Fibroblast of skin of right quadriceps (primary cell): ENCODE measurements at regions not wholly inside any gene's neighbourhood (a gene's known extent, or its start where the extent isn't known, plus 50 kb on each side); places are given as distances from the start of the nearest gene placed in this dataset.
"Not testable (repeated sequence)": the region's sequence is repeated elsewhere in the genome, so short reads cannot be mapped to it uniquely, and the experiment has no call there.

Source experiments
- DNase-seq: peaks from one replicate; pipeline ENCODE4 v3.0.0-alpha.2; 2013

DNA sequence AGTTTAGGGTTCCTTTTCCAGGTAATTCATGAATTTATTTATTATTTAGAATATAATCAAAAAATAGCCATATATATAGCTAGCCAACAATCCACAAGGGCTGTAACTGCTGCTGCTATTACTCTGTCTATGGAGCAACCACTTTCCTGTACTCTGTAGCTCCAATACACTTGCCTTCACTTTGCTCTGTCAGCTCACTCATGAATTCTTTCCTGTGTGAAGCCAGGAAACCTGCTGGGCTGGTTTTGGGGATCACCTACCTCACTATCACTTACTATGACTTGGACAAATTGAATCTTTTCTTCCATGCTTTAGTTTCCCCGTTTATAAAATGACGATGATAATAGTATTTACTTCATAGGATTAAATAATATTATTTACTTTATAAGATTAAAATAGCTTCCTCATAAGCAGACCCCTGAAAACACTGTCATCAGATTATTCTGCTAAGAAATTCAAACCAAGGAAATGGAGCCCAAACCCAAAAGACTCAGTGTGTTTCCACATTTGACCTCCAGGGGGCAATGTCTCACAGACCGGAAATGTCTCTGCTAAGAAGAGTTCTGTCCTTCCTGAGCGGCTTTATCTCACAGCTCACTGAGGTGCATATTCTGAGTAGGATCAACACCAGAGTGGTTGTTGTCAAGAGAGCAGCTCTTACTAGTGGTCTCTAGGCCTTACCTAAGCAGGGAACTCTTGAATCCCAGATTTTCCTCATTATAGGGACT lies 457.1 kb downstream of the DAD1 start:
- DNase-seq, result no peak

GRCh38 chr14:22124073-22124613 lies 450.5 kb upstream of the OR4E1 start:
- no peak for DNase-seq

DNA sequence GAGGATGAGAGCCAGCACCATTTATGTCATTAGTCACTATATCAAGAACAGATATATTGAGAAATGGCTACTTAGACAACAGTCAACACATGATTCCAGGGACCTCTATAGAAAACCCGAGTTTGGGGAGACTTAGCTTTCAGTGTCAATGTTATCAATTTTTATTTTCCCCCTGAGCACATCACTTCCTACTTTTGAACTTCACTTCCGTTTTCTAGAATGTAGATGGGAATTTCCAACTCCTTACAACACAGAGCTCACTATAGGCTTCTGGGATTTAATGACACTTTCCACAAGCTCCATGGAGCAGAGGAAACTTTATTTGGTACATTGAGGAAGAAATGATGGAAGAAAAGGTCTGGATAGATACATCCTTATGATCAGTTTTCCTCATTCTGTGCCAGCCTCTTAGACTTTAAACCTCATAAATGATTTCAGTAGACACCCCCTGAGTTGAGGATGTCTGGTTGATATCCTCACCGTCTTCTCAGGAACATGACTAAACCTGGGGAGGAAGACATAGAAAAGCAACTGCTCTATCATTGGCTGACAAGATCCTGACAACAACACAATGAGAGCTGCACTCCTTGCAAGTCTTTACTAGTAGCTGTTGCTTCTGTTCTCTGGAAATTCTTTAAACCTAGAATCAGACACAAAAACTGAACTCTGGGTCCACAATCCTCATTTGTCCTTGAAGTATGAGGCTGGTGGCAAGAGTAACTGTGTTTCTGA lies 449.4 kb upstream of the OR4E1 start:
- no peak for DNase-seq

DNA sequence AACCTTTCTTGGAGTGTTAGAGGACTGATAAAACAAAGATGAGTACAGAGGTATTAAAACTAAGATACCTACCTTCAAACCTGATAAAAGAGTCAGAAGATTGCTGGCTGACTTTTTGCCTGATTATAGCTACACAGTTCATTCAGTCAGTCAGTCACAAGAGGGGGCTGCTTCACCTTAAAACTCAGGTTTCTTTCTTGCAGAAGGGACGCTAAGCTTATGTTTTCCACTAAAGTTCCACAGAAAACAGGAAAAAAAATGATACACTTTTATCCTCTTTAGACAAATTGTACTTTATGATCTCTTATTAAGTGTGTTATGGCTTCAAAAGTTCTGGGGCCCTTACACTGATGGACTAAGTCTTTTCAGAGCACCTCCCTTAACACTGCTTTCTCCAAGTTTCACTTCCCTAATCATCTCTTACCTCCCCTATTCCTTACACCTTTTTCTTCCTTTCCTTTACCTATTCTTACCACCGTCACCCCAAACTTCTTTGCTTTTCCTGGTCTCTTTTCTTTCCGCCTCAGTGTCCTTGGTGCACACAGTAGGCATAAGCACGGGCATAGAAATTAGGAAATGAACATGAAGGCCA lies 448.7 kb upstream of the OR4E1 start:
- no peak for DNase-seq

DNA sequence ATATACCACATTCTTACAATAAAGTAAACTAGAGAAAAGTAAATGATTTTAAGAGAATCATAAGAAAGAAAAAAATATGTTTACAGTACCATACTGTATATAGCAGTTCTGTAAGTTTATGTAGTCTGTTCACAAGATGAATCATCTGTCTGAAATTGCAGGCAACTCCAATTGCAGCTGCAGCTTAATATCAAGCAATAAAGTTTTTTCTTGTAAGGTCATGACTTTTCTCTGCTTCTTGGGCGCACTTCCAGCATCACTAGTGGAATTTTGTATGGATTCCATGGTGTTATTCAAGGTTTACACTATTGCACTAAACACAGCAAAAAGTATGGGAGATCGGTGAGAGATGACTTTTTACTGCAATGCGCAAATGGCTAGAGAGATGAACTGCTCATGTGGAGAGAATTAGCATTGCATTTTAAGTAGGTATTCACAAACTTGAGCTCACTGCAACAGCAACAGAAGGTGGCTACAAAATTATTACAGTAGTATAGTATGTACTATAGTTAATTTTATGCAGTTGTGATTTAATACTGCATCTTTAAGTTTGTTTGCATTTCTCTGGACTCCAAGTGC lies 445.4 kb upstream of the OR4E1 start:
- DNase-seq, result peak; percentile 31

GRCh38 chr14:22113401-22113800 lies 439.8 kb upstream of the OR4E1 start:
- DNase-seq, result no peak

DNA sequence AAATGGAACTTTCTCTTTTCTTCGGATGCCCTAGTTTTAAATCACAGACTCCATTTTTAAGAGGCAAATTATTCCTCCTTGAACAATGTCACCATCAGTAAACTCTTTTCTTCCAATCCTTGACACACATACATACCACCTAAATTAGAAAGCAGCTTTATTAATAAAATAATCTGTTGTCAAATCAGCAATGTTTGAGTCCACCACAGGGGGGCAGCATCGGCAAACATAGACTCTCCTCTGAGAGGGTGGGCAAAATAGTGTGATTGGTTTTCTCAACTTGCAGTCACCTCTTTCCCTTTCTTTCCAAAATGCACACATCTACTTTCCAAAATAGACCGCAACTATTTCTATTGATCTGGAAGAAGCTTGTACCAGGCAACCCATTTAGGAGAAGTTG lies 438.4 kb upstream of the OR4E1 start:
- DNase-seq, result no peak

- DNase-seq, result no peak
These were observed 434.1 kb upstream of the OR4E1 start for GRCh38 chr14:22107753-22108152.

- no peak for DNase-seq
These were observed 433.4 kb upstream of the OR4E1 start for GRCh38 chr14:22106700-22107697.

- no peak for DNase-seq
These were observed 432.0 kb upstream of the OR4E1 start for GRCh38 chr14:22105624-22106006.

GRCh38 chr14:22105006-22105623 lies 431.5 kb upstream of the OR4E1 start:
- no peak for DNase-seq

DNA sequence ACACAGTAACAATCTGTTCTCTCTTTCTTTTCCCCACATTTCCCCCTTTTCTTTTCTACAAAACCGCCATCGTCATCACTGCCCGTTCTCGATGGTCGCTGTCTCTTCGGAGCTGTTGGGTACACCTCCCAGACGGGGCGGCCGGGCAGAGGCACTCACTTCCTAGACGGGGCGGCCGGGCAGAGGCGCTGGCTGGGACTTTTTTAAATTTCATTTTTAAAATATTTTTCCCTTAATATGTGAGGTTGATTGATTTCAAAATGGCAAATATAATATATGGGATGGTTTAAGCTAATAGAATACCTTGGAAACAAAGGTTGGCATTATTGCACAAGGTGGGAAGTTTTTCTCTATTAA lies 427.1 kb upstream of the OR4E1 start:
- DNase-seq, result not testable (repeated sequence)

- peak; percentile 20 for DNase-seq
These were observed 426.5 kb upstream of the OR4E1 start for GRCh38 chr14:22099942-22100763.

GRCh38 chr14:22098435-22098834 lies 424.8 kb upstream of the OR4E1 start:
- DNase-seq, result no peak

DNA sequence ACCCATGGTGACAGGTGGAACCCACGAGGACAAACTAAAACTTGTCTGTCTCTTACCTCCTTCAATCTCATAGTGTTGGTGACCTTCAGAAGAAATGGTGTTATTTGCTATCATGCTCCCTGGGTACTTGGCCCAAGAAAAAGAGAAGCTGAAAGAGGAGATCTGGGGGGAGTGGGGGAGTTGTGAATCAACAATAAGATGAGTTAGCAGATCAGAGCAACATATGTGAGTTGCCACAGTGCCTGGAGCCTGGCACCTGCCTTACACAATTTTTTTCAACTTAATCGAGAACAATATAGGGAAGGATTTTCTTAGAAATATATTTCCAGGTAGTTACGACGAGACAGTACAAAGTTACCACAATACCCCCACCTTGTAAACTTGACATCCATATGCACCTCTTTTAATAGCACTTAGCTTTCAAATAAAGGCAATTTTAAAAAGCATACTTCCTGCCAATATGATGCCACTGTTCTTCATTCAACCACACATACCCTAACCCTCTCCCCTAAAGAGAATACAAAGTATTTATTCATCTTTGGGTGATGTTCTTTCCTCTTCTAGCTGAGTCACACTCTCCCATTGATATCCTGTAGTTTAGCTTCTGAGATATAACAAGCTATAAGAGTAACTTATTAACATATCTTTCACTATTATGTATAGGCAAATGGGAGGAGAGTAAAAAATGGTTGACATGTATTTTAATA lies 424.1 kb upstream of the OR4E1 start:
- DNase-seq, result no peak

GRCh38 chr14:22097072-22097471 lies 423.5 kb upstream of the OR4E1 start:
- DNase-seq, result no peak

DNA sequence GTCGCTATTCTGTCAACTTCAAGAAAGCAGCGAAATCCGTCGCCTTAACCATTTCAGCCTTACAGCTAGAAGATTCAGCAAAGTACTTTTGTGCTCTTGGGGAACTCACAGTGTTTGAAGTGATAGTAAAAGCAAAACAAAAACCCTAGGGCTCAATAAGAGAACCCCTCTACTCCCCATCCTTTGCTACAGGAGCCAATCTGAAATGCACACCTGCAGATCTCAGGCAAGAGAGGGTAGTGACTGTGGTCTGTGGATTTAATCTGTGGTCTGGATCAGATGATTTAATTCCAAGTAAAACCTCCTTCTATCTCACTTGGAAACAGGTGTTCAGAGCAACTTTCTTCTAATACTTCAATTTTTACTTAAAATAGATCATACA lies 422.9 kb upstream of the OR4E1 start:
- DNase-seq, result no peak

DNA sequence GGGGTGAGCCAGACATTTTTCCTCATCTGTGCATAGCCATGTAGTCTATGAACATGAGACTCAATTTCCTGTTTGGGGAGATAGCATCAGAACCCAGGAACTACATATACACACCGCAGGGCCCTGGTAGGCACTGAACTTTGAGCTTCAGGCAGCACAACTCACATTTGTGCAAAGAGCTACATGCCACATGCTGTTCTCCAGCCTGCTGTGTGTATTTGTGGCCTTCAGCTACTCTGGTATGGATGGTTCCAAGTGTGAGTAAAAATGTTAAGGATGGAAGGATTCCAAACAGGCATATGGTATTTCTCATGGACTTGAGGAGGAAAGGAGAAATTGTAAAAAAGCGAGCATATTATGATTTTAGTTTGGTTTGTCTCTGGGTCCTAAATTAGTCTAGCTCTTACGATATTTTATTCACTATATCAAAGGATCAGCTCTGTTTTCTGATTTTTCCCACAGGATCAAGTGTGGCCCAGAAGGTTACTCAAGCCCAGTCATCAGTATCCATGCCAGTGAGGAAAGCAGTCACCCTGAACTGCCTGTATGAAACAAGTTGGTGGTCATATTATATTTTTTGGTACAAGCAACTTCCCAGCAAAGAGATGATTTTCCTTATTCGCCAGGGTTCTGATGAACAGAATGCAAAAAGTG lies 422.4 kb upstream of the OR4E1 start:
- no peak for DNase-seq

DNA sequence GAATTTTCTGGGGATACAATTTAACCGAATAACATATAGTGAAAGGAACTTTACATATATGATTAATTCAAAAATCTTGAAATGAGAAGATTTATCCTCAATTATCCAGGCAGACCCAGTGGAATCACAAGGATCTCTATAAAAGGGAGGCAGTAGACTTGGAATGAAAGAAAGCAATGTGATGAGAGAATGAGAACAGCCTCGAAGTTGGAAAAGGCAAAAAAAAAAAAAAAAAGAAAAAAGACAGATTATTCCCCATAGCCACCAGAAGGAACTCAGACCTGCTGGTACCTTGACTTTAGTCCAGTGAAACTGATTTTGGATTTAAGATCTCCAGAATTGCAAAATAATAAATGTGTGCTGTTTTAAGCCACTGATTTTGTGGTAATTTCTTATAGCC lies 416.3 kb upstream of the OR4E1 start:
- no peak for DNase-seq
